Hepatocyte (in vitro differentiated cells): ENCODE measurements at regions not wholly inside any gene's neighbourhood (a gene's known extent, or its start where the extent isn't known, plus 50 kb on each side); places are given as distances from the start of the nearest gene placed in this dataset.

Source experiments
- DNase-seq: peaks from one replicate; pipeline ENCODE4 v3.0.0-alpha.2; 2016; ENCODE audit warnings: low spot score
- H2AFZ ChIP-seq: fragments of 200-600 bp; sonication (generic); 2 replicates; pipeline ENCODE4 v1.6.0; 2016; ENCODE audit warnings: antibody characterized with exemption, mild to moderate bottlenecking
- H3K27ac ChIP-seq: fragments of 200-600 bp; sonication (generic); 2 replicates; pipeline ENCODE4 v1.5.1; 2016; ENCODE audit warnings: mild to moderate bottlenecking
- H3K27me3 ChIP-seq: fragments of 200-600 bp; sonication (generic); 2 replicates; pipeline ENCODE4 v1.6.1; 2016
- H3K36me3 ChIP-seq: fragments of 200-600 bp; sonication (generic); replicated peaks from 2 replicates; pipeline ENCODE4 v1.5.1; 2016; ENCODE audit warnings: low read depth; ENCODE audit not compliant: insufficient read depth
- H3K4me1 ChIP-seq: fragments of 200-600 bp; sonication (generic); 2 replicates; pipeline ENCODE4 v1.5.1; 2016; ENCODE audit warnings: mild to moderate bottlenecking, moderate library complexity; ENCODE audit not compliant: insufficient read depth
- H3K4me2 ChIP-seq: fragments of 200-600 bp; sonication (generic); 2 replicates; pipeline ENCODE4 v1.6.0; 2016
- H3K4me3 ChIP-seq: fragments of 200-600 bp; sonication (generic); 2 replicates; pipeline ENCODE4 v1.5.1; 2016; ENCODE audit warnings: mild to moderate bottlenecking
- H3K79me2 ChIP-seq: fragments of 200-600 bp; sonication (generic); 2 replicates; pipeline ENCODE4 v1.6.0; 2017; ENCODE audit warnings: mild to moderate bottlenecking
- H3K9me2 ChIP-seq: fragments of 200-600 bp; sonication (generic); replicated peaks from 2 replicates; pipeline ENCODE4 v1.6.0; 2017; ENCODE audit warnings: mild to moderate bottlenecking; ENCODE audit not compliant: insufficient read depth
- H3K9me3 ChIP-seq: fragments of 200-600 bp; sonication (generic); 2 replicates; pipeline ENCODE4 v1.5.1; 2016; ENCODE audit warnings: low read depth, mild to moderate bottlenecking
- H4K20me1 ChIP-seq: fragments of 200-600 bp; sonication (generic); 2 replicates; pipeline ENCODE4 v1.6.0; 2016; ENCODE audit warnings: mild to moderate bottlenecking; ENCODE audit not compliant: insufficient read depth, poor library complexity, severe bottlenecking
- EZH2 ChIP-seq: fragments of 200-600 bp; sonication (generic); IDR thresholded peaks from 2 replicates; pipeline ENCODE4 v1.6.1; 2016; ENCODE audit warnings: antibody characterized with exemption, mild to moderate bottlenecking, borderline replicate concordance
- EZH2phosphoT487 ChIP-seq: fragments of 200-600 bp; sonication (generic); IDR thresholded peaks from one replicate; pipeline ENCODE4 v1.6.1; 2018; ENCODE audit warnings: antibody characterized with exemption, mild to moderate bottlenecking, low read depth, moderate library complexity; ENCODE audit not compliant: unreplicated experiment, severe bottlenecking
- WGBS: methylation state at CpG from one replicate; pipeline ENCODE4 v1.1.6; 2016; ENCODE audit warnings: low lambda C conversion rate; ENCODE audit errors: missing lambda C conversion rate; 5-methylcytosine and 5-hydroxymethylcytosine counted together
- TF ChIP-seq, protein P1 (sequence below): fragments of 200-600 bp; sonication (generic); IDR thresholded peaks from 2 replicates; pipeline ENCODE4 v1.5.1; 2016; ENCODE audit warnings: antibody characterized with exemption, mild to moderate bottlenecking; ENCODE audit not compliant: poor library complexity

DNA sequence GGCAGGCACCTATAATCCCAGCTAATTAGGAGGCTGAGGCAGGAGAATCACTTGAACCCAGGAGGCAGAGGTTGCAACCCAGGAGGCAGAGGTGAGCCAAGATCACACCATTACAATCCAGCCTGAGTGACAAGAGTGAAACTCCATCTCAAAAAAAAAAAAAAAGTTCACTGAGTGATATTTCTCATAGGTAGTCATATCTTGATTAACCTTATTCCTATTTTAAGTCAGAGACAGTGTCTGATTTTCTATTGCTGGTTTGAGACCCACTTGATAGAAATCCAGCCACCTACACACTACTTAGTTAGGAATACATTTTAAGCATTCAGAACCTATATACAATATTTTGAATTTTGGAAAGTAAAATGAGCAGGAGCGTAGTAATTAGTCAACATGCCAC lies 357.4 kb upstream of the ADGRL2 start:
- 100% methylated on average over 1 of the region's 1 CpG for WGBS
- TF ChIP-seq, protein P1, sequence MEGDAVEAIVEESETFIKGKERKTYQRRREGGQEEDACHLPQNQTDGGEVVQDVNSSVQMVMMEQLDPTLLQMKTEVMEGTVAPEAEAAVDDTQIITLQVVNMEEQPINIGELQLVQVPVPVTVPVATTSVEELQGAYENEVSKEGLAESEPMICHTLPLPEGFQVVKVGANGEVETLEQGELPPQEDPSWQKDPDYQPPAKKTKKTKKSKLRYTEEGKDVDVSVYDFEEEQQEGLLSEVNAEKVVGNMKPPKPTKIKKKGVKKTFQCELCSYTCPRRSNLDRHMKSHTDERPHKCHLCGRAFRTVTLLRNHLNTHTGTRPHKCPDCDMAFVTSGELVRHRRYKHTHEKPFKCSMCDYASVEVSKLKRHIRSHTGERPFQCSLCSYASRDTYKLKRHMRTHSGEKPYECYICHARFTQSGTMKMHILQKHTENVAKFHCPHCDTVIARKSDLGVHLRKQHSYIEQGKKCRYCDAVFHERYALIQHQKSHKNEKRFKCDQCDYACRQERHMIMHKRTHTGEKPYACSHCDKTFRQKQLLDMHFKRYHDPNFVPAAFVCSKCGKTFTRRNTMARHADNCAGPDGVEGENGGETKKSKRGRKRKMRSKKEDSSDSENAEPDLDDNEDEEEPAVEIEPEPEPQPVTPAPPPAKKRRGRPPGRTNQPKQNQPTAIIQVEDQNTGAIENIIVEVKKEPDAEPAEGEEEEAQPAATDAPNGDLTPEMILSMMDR, result no peak
- TF ChIP-seq EZH2, result no peak
- no peak for TF ChIP-seq EZH2phosphoT487

DNA sequence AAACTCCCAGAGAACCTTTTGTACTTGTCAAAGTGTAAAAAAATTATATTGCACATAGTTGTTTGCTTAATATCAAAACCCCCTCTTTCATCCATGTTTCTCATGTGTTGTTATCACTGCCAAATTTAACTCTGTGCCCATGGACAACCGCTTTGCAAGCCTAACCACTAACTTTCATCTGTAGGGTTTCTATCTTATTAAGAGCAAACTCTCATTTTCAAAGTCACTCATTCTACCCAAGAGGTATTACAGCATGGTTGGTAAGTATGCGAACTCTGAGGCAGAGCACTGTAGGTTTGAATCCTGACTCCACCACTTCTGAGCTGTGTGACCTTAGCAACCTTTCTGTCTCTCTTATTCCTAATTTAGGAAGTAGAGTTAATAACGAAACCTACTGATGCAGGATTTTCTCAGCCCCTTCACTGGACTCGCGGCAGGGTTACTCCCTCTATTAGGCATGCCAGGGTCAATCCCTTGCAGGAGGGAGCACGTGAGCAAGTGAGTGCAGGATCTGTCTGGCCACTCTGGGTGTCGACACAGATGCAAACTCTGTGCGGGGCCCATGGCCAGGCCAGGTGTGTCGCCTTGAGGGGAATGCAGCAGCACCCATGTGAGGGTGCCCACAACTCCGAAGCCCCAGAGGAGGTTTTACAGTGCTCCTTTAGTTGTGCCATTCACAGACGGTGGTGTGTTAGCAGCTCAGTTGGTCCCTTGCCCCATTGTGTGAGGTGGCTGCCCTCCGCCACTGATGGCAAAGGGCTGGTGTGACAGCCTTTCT lies 361.5 kb upstream of the ADGRL2 start:
- no peaks in the 10 kb centered on the region for H3K27me3 ChIP-seq
- no peak overlapping the region for H2AFZ ChIP-seq
- WGBS, result 96% methylated on average over 12 of the region's 12 CpGs
- H4K20me1 ChIP-seq, result no peaks in the 10 kb centered on the region
- TF ChIP-seq, protein P1, result no peak
- no peak for TF ChIP-seq EZH2phosphoT487
- TF ChIP-seq EZH2, result no peak
- no peaks in the 10 kb centered on the region for H3K9me3 ChIP-seq
- no peak for DNase-seq
- H3K9me2 ChIP-seq, result no peaks in the 10 kb centered on the region
- H3K4me2 ChIP-seq, result no peak overlapping the region
- H3K4me1 ChIP-seq, result peaks cover 4% of the 10 kb centered on the region
- H3K4me3 ChIP-seq, result no peak overlapping the region
- H3K27ac ChIP-seq, result no peak overlapping the region
- H3K79me2 ChIP-seq, result no peaks in the 10 kb centered on the region
- H3K36me3 ChIP-seq, result no peaks in the 10 kb centered on the region

More for the DNA sequence above, 357.4 kb upstream of the ADGRL2 start:
- Histone ChIP-seq H3K27ac (no peak overlapping the region), H3K4me1 (peaks cover 4% of the 10 kb centered on the region), H3K79me2 (no peaks in the 10 kb centered on the region), H3K4me3 (no peak overlapping the region), H2AFZ (no peak overlapping the region), H3K36me3 (no peaks in the 10 kb centered on the region), H3K9me3 (no peaks in the 10 kb centered on the region), H4K20me1 (no peaks in the 10 kb centered on the region), H3K4me2 (no peak overlapping the region), H3K9me2 (no peaks in the 10 kb centered on the region), H3K27me3 (no peaks in the 10 kb centered on the region)
- no peak for DNase-seq

DNA sequence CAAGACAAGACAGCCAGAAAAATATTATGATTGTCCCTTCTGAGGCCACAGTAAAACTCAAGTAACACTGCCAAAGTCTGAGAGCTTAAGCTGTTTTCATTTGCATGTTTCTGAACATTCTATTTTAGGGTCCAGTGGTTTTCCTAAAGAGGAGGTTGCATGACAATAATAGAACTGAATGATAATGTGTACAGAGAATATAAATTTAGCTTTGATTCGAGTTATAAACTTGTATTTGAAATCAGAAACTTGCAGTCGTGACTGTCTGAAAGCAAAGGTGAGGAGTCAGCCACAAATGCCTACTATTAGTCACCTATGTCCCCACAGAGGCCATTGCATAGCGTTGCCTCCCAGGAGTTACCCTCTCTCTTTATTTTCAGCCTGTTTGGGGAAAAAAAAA lies 363.1 kb upstream of the ADGRL2 start:
- Histone ChIP-seq H3K36me3 (no peaks in the 10 kb centered on the region), H3K27me3 (no peaks in the 10 kb centered on the region), H3K4me2 (no peak overlapping the region), H4K20me1 (no peaks in the 10 kb centered on the region), H2AFZ (no peak overlapping the region), H3K4me3 (no peak overlapping the region), H3K9me2 (no peaks in the 10 kb centered on the region), H3K4me1 (peaks cover 7% of the 10 kb centered on the region), H3K27ac (no peak overlapping the region), H3K9me3 (no peaks in the 10 kb centered on the region), H3K79me2 (no peaks in the 10 kb centered on the region)
- no peak for DNase-seq
- no peak for TF ChIP-seq EZH2phosphoT487
- no peak for TF ChIP-seq EZH2
- TF ChIP-seq, protein P1, result no peak
- WGBS, result 70% methylated on average over 3 of the region's 3 CpGs
